Smooth muscle cell (in vitro differentiated cells): ENCODE measurements at regions not wholly inside any gene's neighbourhood (a gene's known extent, or its start where the extent isn't known, plus 50 kb on each side); places are given as distances from the start of the nearest gene placed in this dataset.
"Not testable (repeated sequence)": the region's sequence is repeated elsewhere in the genome, so short reads cannot be mapped to it uniquely, and the experiment has no call there.

Experiments used
- DNase-seq: peaks from one replicate; lab custom pipeline; 2025; ENCODE audit not compliant: unreplicated experiment; lab: John Stamatoyannopoulos, UW
- H2AFZ ChIP-seq: fragments of 200-600 bp; sonication (generic); 2 replicates; pipeline ENCODE4 v1.6.0; 2016; ENCODE audit warnings: antibody characterized with exemption, low read depth, mild to moderate bottlenecking
- H3F3A ChIP-seq: fragments of 200-600 bp; sonication (generic); 2 replicates; pipeline ENCODE4 v1.6.0; 2017; ENCODE audit warnings: antibody characterized with exemption, low read depth
- H3K27ac ChIP-seq: fragments of 200-600 bp; sonication (generic); 2 replicates; pipeline ENCODE4 v1.5.1; 2016; ENCODE audit warnings: low read depth, mild to moderate bottlenecking
- H3K27me3 ChIP-seq: fragments of 200-600 bp; sonication (generic); 2 replicates; pipeline ENCODE4 v1.6.1; 2016; ENCODE audit warnings: low read depth, mild to moderate bottlenecking
- H3K36me3 ChIP-seq: fragments of 200-600 bp; sonication (generic); 2 replicates; pipeline ENCODE4 v1.5.1; 2016; ENCODE audit warnings: low read depth
- H3K4me1 ChIP-seq: fragments of 200-600 bp; sonication (generic); 2 replicates; pipeline ENCODE4 v1.5.1; 2016; ENCODE audit warnings: low read depth
- H3K4me2 ChIP-seq: fragments of 200-600 bp; sonication (generic); 2 replicates; pipeline ENCODE4 v1.6.0; 2016; ENCODE audit warnings: mild to moderate bottlenecking
- H3K4me3 ChIP-seq: fragments of 200-600 bp; sonication (generic); 2 replicates; pipeline ENCODE4 v1.5.1; 2016; ENCODE audit warnings: mild to moderate bottlenecking
- H3K79me2 ChIP-seq: fragments of 200-600 bp; sonication (generic); 2 replicates; pipeline ENCODE4 v1.6.0; 2016; ENCODE audit warnings: low read depth, mild to moderate bottlenecking
- H3K9ac ChIP-seq: fragments of 200-600 bp; sonication (generic); 2 replicates; pipeline ENCODE4 v1.6.0; 2016; ENCODE audit warnings: low read depth
- H3K9me3 ChIP-seq: fragments of 200-600 bp; sonication (generic); replicated peaks from 2 replicates; pipeline ENCODE4 v1.5.1; 2016; ENCODE audit warnings: low read depth
- H4K20me1 ChIP-seq: fragments of 200-600 bp; sonication (generic); 2 replicates; pipeline ENCODE4 v1.6.0; 2016; ENCODE audit warnings: low read depth
- CTCF ChIP-seq: fragments of 200-600 bp; sonication (generic); IDR thresholded peaks from 2 replicates; pipeline ENCODE4 v1.5.1; 2017; ENCODE audit warnings: borderline replicate concordance, mild to moderate bottlenecking, antibody characterized with exemption; ENCODE audit not compliant: insufficient read depth, poor library complexity, severe bottlenecking
- WGBS: methylation state at CpG from one replicate; pipeline ENCODE4 v1.1.7; 2016; ENCODE audit warnings: low lambda C conversion rate; 5-methylcytosine and 5-hydroxymethylcytosine counted together

GRCh38 chr13:63741029-63741813 lies 2325.6 kb upstream of the PCDH20 start:
- no peak for DNase-seq
- Histone ChIP-seq H3K4me3 (no peak overlapping the region), H3K4me1 (no peaks in the 10 kb centered on the region), H3K79me2 (no peaks in the 10 kb centered on the region), H3F3A (no peaks in the 10 kb centered on the region), H3K27ac (no peak overlapping the region), H3K9ac (no peak overlapping the region), H2AFZ (no peak overlapping the region), H3K27me3 (no peaks in the 10 kb centered on the region), H4K20me1 (no peaks in the 10 kb centered on the region), H3K9me3 (no peaks in the 10 kb centered on the region), H3K4me2 (no peak overlapping the region), H3K36me3 (no peaks in the 10 kb centered on the region)
- TF ChIP-seq CTCF: no peak
- 95% methylated on average over 23 of the region's 36 CpGs for WGBS

- H3K79me2 ChIP-seq, H3K9me3 ChIP-seq, H3K27ac ChIP-seq, H3K4me1 ChIP-seq, H4K20me1 ChIP-seq, H3K4me2 ChIP-seq, H3K4me3 ChIP-seq, H3K36me3 ChIP-seq, H2AFZ ChIP-seq, H3F3A ChIP-seq, DNase-seq, H3K9ac ChIP-seq, H3K27me3 ChIP-seq: not testable (repeated sequence)
- WGBS: 96% methylated on average over 16 of the region's 23 CpGs
These were observed 2323.6 kb upstream of the PCDH20 start for GRCh38 chr13:63739112-63739735.

- no peak for DNase-seq
- WGBS: 97% methylated on average over 18 of the region's 19 CpGs
- Histone ChIP-seq H3K4me1 (no peaks in the 10 kb centered on the region), H3K4me2 (no peak overlapping the region), H3K27ac (no peak overlapping the region), H2AFZ (no peak overlapping the region), H3K27me3 (no peaks in the 10 kb centered on the region), H3K9ac (no peak overlapping the region), H4K20me1 (no peaks in the 10 kb centered on the region), H3K9me3 (no peaks in the 10 kb centered on the region), H3K4me3 (no peak overlapping the region), H3F3A (no peaks in the 10 kb centered on the region), H3K36me3 (no peaks in the 10 kb centered on the region), H3K79me2 (no peaks in the 10 kb centered on the region)
- TF ChIP-seq CTCF: no peak
These were observed 2321.8 kb upstream of the PCDH20 start for GRCh38 chr13:63737418-63737817.

DNA sequence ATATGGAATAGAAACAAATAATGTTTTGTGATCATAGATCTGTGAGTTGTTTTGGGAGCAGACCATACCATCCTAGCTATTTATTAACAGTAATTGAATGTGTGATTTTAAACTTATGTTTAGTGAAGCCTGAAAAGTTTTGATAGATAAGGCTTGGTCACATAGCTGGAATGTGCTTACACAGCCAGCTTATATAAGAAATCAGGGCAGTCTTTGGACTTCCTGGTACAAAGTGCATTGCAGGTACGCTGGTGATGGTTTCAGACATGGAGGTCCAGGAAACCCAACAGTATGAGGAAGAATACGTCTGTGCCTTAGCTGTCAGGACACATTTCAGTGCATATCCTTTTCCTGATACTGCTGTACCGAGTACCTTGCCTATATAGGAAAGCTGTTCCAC lies 2316.2 kb upstream of the PCDH20 start:
- Histone ChIP-seq H2AFZ (no peak overlapping the region), H3F3A (no peaks in the 10 kb centered on the region), H3K9ac (no peak overlapping the region), H3K9me3 (no peaks in the 10 kb centered on the region), H3K27me3 (no peaks in the 10 kb centered on the region), H3K4me3 (no peak overlapping the region), H3K4me2 (no peak overlapping the region), H3K79me2 (no peaks in the 10 kb centered on the region), H4K20me1 (no peaks in the 10 kb centered on the region), H3K4me1 (no peaks in the 10 kb centered on the region), H3K36me3 (no peaks in the 10 kb centered on the region), H3K27ac (no peak overlapping the region)
- no peak for TF ChIP-seq CTCF
- WGBS: 88% methylated on average over 3 of the region's 3 CpGs
- DNase-seq: no peak

DNA sequence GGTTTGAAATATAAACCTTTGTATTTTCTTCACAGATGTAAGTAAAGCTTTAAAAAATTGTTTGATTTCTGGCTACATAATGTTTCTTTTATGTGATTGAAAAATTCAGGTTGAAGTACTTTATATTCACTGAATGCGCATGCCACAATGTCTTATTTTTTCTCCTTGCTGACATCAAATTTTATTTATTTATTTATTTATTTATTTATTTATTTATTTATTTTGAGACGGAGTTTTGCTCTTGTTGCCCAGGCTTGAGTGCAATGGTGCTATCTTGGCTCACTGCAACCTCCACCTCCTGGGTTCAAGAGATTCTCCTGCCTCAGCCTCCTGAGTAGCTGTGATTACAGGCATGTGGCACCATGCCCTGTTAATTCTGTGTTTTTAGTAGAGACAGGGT lies 2296.5 kb upstream of the PCDH20 start:
- not testable (repeated sequence) for H3K79me2 ChIP-seq, H3F3A ChIP-seq, H3K27ac ChIP-seq, H3K4me1 ChIP-seq, H2AFZ ChIP-seq, H3K36me3 ChIP-seq, H3K27me3 ChIP-seq, H3K4me2 ChIP-seq, H4K20me1 ChIP-seq, DNase-seq, H3K9ac ChIP-seq, H3K9me3 ChIP-seq, H3K4me3 ChIP-seq
- 53% methylated on average over 2 of the region's 2 CpGs for WGBS
